ENCODE measurements at regions not wholly inside any gene's neighbourhood (a gene's known extent, or its start where the extent isn't known, plus 50 kb on each side); places are given as distances from the start of the nearest gene placed in this dataset.

- DNase-seq = no peak
Measured at GRCh38 chr19:29375429-29376119, 150.2 kb upstream of the VSTM2B start.

DNA sequence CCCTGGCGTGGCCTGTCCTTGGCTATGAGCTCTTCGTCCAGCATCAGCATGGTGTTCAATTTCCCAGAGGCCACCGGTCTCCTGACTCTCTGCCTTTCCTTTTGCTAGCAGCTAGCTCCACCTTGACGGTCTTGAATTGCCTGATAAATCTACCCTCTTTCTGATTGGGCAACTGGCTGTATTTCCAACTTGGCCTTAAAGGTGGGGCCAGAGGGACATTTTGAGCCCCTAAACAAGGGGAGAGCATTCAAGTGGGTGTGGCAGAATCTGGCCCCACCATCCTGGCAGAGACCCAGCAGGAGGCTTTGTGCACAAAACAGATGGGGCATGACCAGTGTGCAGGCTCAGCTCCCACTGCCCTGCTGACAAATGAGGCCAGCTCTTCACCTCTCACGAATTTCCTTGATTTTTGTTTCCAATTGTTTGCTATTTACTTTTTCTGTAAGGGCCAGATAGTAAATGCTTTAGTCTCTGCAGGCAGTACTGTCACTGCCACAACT, 148.9 kb upstream of the VSTM2B start:
- DNase-seq = no peak

GRCh38 chr19:29378126-29378525, 147.7 kb upstream of the VSTM2B start:
- no peak for DNase-seq

DNA sequence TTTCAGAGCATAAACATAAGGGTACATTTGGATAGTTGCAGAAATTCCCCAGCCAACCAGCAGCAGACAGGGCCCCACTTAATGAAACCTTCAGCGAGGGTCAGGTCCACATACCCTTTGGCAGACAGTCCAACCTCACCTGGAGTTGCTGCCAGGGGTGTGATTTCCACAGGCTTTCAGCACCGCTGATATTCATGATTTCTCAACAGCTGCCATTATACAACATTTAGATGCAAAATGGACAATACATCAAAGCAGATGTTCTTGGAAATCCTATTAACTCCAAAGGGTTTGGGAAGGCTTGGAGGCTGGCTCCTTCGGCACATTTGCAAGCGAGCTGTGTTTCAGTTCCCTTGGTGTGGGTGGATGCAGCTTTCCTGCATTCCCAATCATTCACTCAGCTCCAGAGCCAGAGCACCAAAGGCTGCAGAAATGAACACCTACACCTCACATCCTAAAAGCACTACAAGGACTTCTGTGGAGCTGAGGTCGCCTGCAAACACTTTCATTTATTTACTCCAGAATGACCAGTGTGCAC, 147.2 kb upstream of the VSTM2B start:
- no peak for DNase-seq

GRCh38 chr19:29379257-29380021, 146.4 kb upstream of the VSTM2B start:
- no peak for DNase-seq

DNA sequence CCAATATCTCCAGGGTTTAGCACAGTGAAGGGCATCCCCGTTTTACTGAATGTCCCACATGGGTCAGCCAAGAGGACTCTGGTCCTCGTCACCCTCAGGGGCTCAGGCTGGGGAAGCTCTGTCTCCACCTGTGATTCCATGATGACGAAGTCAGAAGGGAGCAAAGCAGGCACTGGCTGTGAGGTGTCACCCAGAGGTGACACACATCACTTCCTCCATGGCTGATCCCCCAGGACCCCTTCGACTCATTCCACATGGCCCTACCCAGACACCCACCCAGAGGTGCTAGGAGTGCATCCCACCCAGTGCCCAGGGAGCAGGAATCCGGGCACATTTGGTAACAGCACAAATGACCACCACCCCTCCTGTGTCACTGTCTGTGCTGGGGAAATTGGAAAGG, 145.2 kb upstream of the VSTM2B start:
- no peak for DNase-seq

DNA sequence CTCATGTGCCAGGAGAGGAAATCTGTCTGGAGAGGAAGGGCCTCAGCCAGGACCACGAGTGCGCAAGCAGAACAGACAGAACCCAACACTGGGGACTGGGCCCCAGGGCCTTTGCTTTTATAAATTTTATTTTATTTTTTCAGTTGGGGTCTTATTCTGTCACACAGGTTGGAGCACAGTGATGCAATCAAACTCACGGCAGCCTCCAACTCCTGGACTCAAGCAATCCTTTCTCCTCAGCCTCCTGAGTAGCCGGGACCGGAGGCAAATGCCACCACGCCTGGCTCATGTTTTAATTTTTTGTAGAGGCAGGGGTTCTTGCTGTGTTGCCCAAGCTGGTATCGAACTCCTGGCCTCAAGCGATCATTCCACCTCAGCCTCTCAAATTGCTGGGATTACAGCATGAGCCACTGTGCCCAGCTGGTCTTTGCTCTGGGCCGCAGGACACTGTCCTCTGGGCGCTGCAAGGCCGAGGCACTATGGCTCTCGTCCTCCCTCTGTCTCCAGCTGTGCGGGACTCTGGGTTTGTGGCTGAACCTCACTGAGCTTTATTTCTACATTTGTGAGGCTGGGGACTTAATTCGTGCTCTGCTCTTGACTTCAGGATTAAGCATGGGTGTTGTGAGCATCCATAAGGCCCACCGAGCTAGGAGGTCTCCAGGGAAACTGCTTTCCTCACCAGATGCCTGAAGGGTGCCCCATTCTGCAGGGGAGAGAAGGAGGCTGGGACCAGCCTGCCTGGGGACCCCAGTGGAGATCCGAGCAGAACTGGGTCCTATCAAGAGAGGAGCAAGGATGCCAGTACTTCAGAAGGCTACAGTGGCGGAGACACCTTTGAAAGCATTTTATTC, 144.2 kb upstream of the VSTM2B start:
- no peak for DNase-seq

DNA sequence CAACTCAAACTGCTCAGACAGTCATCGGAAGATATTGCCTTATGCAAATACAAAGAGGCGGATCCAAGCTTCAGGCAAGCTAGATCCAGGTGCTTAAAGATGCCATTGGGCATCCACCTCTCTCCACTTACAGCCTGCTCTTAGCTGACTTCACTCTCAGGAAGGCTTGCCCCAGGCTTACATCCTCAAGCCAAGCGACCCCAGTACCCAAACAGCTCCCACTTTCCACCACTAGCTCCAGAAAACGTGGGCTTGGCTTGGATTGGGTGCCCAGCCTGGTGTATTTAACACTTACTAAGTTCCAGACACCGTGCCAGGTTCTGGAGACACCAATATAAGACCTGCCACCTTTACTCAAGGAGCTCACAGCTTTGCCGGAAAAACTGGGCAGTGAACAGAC, 142.1 kb upstream of the VSTM2B start:
- DNase-seq = no peak

GRCh38 chr19:29384656-29385055, 141.1 kb upstream of the VSTM2B start:
- no peak for DNase-seq

DNA sequence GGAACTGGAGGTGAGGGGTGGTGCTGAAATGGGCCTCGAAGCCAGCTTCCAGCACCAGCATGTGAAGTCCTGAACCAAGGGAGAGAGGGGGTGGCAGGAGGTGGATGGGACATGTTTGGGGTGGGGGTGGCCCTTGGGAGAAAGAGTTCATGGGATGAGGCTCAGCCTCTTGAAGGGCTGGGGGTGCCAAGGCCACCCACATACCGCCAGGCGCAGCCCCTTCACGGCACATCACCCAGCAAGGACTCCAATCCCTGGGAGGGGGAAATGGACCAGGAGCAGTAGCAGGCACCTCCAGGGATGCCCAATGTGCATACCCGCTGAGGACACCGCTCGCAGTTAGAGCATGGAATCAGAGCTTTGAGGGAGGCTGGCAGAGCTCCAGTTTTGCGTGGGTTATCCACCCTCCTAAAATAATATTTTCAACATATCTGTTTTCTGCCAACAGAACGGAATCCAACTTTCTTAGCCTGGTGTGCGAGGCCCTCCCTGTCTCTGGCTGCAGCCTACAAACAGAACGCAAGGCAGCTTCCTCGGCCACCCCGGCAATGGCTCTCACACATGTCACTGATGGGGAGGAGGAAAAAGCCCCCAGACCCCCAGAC, 140.5 kb upstream of the VSTM2B start:
- DNase-seq = no peak

DNA sequence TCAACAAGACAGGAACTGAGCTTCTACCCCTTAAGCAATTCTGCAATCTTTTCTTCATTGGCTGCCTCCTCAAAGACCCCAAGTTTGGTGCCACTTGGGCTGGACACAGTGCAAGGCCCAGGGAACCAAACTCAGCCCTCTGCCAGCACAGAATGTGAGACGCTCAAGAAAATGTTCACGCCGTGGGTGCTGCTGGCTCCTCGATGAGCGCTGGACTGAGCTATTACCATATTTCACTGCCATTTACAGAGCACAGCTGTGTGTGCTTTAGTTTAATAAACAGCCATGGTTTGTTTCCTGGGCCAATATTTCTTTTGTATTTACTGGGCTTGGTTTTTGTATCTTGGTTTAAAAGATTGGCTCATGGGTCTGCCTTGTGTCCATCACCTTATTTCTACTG, 138.8 kb upstream of the VSTM2B start:
- DNase-seq = no peak

GRCh38 chr19:29387586-29387985, 138.2 kb upstream of the VSTM2B start:
- DNase-seq = no peak

GRCh38 chr19:29389495-29389894, 136.3 kb upstream of the VSTM2B start:
- DNase-seq = no peak

GRCh38 chr19:29390742-29391141, 135.1 kb upstream of the VSTM2B start:
- no peak for DNase-seq

DNA sequence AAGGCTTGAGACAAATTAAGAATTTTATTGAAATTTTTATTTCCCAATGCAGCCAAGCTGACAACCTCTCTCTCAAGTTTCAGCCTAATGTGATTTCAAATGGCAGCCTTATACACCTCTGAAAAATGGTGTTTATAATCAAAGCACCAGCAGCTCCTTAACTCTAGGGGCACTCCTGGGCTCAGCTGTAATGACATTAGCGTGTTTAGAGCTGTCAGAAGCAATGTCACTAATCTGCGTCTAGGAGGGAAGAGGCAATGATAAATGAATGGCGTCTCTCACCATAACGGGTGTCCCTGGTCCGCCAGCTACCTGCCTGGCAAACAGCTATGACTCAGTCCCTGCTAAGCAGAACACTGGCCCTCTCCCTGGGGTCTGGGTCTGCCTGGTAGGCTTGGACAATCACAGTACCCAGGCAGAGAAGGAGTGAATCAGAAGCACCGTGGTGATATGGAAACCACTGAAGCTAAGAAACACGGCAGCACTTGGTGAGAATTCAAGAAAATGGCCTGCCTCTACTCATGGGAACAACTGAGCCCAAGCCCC, 131.8 kb upstream of the VSTM2B start:
- no peak for DNase-seq

DNA sequence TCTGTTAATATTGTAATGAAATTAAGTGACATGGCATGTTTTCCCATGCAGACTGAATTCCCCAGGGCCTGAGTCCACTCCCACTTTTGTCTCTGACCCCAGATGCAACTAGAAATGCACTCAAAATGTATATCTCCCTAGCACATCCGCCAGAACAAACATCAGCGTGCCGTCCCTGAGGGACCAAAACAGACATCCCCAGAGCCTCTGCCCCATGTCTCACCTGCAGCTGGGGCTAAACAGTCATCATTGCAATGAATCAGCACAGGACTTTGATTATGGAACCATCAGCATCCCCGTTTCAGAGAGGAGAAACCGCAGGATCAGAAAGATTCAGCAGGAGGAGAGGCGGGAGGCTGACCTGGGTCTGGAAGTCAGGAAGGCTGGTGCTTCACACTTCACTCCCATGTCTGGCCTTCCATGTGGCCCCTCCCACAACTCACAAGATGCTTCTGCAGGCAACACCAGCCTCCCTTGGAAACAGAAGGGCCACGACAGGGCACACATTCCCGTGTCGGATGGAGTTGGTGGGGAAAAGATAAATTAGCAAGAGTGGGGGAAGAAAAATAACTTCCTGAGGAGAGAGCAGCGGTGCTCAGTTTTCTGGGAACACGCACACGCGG, 130.6 kb upstream of the VSTM2B start:
- DNase-seq = no peak

- DNase-seq = no peak
Measured at GRCh38 chr19:29395734-29396414, 129.9 kb upstream of the VSTM2B start.

DNA sequence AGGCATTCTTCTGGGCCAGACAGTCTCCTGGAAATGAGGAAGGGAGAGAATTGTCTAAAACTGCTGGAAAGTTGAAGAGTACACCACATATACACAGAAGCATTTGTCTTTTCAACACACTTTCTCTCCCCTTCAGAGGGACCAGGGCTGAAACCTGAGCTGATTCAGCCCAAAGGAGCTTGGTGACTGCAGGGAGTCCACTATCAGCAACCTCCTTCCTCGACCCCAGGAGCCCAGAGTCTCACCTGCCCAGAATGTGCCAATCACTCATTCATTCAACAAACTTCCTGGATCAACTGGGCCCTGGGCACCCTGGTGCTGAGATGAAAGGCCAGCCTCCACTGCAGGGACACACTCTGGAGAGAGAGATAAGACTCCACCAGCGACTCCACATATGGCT, 128.9 kb upstream of the VSTM2B start:
- no peak for DNase-seq

- no peak for DNase-seq
Measured at GRCh38 chr19:29397748-29398147, 128.0 kb upstream of the VSTM2B start.

DNA sequence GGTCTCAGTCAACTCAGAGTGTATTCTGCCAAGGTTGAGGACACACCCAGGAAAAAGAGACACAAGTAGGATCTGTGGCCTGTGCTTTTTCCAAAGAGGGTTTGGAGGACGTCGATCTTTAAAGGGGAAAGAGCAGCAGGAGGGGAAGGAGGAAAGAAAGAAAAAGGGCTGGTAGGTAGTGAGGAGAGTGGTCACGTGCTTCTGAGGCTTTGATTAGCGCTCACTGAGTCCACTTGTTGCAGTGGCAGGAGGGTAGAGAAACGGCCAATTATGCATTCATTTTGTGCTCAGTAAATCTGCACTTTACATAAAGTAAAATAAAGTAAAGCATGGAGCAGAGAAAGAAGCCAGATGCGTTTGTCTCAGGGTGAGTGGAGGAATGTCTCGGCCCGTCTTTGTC, 126.0 kb upstream of the VSTM2B start:
- no peak for DNase-seq

All from stimulated activated CD4-positive, alpha-beta T cell treated with anti-CD3 and anti-CD28 coated beads, Interleukin-4, amount 100 ng/mL, for 24 hours (primary cell).